Stomach (tissue), 8 donors: ENCODE measurements at regions not wholly inside any gene's neighbourhood (a gene's known extent, or its start where the extent isn't known, plus 50 kb on each side); places are given as distances from the start of the nearest gene placed in this dataset.

Experiments used
- DNase-seq, 2 donors: peaks; one replicate each; pipeline versions ENCODE4 v3.0.0 to v3.0.0-alpha.2; 2013 to 2019
- H3K27ac ChIP-seq, 5 donors: fragments of 200-600 bp in 4 of 5; sonication (generic) in 4 of 5; one replicate each; pipeline ENCODE4 v1.5.1; 2013 to 2019; ENCODE audit warnings: mild to moderate bottlenecking in 1 of 5, moderate library complexity in 1 of 5
- H3K27me3 ChIP-seq, 3 donors: fragments of 200-600 bp; sonication (generic); one replicate each; pipeline ENCODE4 v1.5.1; 2017 to 2019; ENCODE audit warnings: mixed run types in 1 of 3
- H3K36me3 ChIP-seq, 4 donors: fragments of 200-600 bp; sonication (generic); 1 replicate in 3 of 4; 2 replicates in 1 of 4; pipeline ENCODE4 v1.5.1; 2016 to 2019
- H3K4me1 ChIP-seq, 4 donors: fragments of 200-600 bp; sonication (generic); one replicate each; pipeline ENCODE4 v1.5.1; 2016 to 2019
- H3K4me3 ChIP-seq, 4 donors: fragments of 200-600 bp; sonication (generic) in 3 of 4; one replicate each; pipeline ENCODE4 v1.5.1; 2016 to 2019; ENCODE audit warnings: mild to moderate bottlenecking in 1 of 4
- H3K9me3 ChIP-seq, 4 donors: fragments of 200-600 bp; sonication (generic); one replicate each; pipeline ENCODE4 v1.5.1; 2016 to 2019
- EP300 ChIP-seq: sonication (generic); formaldehyde crosslinking; IDR thresholded peaks from one replicate; pipeline ENCODE4 v1.6.1; 2017; ENCODE audit warnings: antibody characterized with exemption
- POLR2A ChIP-seq, 4 donors: fragments of 450-650 bp; IDR thresholded peaks; one replicate each; pipeline ENCODE4 v1.6.1; 2016; ENCODE audit warnings: antibody characterized with exemption in 4 of 4, control low read depth in 2 of 4, mild to moderate bottlenecking in 1 of 4, moderate library complexity in 1 of 4
- POLR2AphosphoS5 ChIP-seq, 3 donors: sonication (generic); formaldehyde crosslinking; IDR thresholded peaks; one replicate each; pipeline ENCODE4 v1.6.1; 2016; ENCODE audit warnings: antibody characterized with exemption in 3 of 3
- WGBS, 5 donors: extraction: QIAGEN DNeasy Blood & Tissue Kit in 3 of 5; methylation state at CpG; one replicate each; pipeline versions ENCODE4 v1.1.5 to v1.1.7; 2013 to 2018; 5-methylcytosine and 5-hydroxymethylcytosine counted together
- intact Hi-C: fragments of 100-400 bp; cut with DNase I; formaldehyde crosslinking; loops from one replicate; pipeline ENCODE4 v1.15.1; 2023; ENCODE audit warnings: low total_unique reads
- TF ChIP-seq, protein P1 (sequence below), 7 experiments: fragments of 450-650 bp in 4 of 7; fragments of 200-600 bp in 3 of 7; sonication (generic) in 3 of 7; IDR thresholded peaks; one replicate each; pipeline ENCODE4 v1.5.1; 2016 to 2019; ENCODE audit warnings: antibody characterized with exemption in 7 of 7, control low read depth in 2 of 7, mild to moderate bottlenecking in 1 of 7
- donor health status: healthy with polysubstance abuse.
- donor health status: Bipolar disorder and iron deficiency.
- donor health status: healthy.

DNA sequence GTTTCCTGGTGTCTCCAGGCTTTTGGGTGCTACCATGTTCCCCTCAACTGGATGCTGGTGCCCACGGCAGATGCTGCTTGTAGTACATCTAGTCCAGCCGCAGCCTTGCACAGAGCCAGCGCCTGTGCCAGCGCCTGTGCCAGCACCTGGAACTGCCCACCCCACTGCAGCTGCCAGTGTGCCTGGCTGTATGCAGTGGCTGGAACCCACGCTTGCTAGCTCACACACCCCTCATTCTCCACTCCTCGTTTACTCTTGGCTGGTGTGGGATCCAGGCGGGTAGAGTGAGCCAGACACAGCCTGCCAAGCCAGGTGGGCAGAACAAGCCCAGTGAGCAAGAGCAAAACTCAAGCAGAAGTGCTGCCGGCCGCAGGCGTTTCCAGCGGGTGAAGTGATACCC lies 428.6 kb downstream of the SLITRK1 start:
- Histone ChIP-seq H3K4me1 (no peaks in the 10 kb centered on the region), H3K27me3 (no peaks in the 10 kb centered on the region), H3K27ac (no peak overlapping the region), H3K36me3 (no peaks in the 10 kb centered on the region), H3K4me3 (no peak overlapping the region), H3K9me3 (peaks cover 0 to 31% (median 9%) of the 10 kb centered on the region in 4 donors)
- 89 to 95% (median 93%) methylated on average over 10 to 11 of the region's 11 CpGs for WGBS, 5 donors
- TF ChIP-seq EP300 (no peak), POLR2AphosphoS5 (IDR thresholded peaks at IDR 0.05) (no peak), POLR2A (IDR thresholded peaks at IDR 0.05) (no peak)
- TF ChIP-seq, protein P1, sequence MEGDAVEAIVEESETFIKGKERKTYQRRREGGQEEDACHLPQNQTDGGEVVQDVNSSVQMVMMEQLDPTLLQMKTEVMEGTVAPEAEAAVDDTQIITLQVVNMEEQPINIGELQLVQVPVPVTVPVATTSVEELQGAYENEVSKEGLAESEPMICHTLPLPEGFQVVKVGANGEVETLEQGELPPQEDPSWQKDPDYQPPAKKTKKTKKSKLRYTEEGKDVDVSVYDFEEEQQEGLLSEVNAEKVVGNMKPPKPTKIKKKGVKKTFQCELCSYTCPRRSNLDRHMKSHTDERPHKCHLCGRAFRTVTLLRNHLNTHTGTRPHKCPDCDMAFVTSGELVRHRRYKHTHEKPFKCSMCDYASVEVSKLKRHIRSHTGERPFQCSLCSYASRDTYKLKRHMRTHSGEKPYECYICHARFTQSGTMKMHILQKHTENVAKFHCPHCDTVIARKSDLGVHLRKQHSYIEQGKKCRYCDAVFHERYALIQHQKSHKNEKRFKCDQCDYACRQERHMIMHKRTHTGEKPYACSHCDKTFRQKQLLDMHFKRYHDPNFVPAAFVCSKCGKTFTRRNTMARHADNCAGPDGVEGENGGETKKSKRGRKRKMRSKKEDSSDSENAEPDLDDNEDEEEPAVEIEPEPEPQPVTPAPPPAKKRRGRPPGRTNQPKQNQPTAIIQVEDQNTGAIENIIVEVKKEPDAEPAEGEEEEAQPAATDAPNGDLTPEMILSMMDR (IDR thresholded peaks at IDR 0.05) = no peak
- DNase-seq = no peak
- intact Hi-C loops = no loop called here

DNA sequence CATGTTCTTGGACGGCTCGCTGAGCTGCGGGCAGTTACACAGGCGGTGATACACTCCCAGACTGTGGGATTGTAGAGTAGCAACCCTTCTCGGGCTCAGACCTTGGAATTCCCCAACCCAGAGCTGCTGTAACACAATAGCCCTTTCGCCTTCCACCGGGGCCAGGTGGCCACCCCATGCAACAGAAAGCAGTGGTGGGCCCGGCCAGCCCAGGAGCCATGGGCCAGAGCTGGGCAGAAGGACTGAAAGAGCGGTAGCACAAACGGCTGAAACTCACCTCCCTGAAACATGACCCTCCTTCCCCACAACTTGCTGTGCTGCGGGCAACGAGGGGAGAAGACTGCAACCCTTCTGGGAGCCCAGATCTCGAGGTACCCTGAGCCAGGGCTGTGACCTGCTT lies 429.0 kb downstream of the SLITRK1 start:
- H3K4me3 ChIP-seq = no peak overlapping the region
- H3K27me3 ChIP-seq = no peaks in the 10 kb centered on the region
- WGBS, 5 donors = 81 to 96% (median 90%) methylated on average over 9 to 13 of the region's 13 CpGs
- H3K4me1 ChIP-seq = no peaks in the 10 kb centered on the region
- TF ChIP-seq POLR2AphosphoS5 (IDR thresholded peaks at IDR 0.05) (no peak), POLR2A (IDR thresholded peaks at IDR 0.05) (no peak), EP300 (no peak)
- TF ChIP-seq, protein P1 (IDR thresholded peaks at IDR 0.05) = no peak
- no peaks in the 10 kb centered on the region for H3K36me3 ChIP-seq
- intact Hi-C loops = no loop called here
- H3K9me3 ChIP-seq = peaks cover 0 to 31% (median 9%) of the 10 kb centered on the region in 4 donors
- no peak overlapping the region for H3K27ac ChIP-seq
- DNase-seq = no peak

DNA sequence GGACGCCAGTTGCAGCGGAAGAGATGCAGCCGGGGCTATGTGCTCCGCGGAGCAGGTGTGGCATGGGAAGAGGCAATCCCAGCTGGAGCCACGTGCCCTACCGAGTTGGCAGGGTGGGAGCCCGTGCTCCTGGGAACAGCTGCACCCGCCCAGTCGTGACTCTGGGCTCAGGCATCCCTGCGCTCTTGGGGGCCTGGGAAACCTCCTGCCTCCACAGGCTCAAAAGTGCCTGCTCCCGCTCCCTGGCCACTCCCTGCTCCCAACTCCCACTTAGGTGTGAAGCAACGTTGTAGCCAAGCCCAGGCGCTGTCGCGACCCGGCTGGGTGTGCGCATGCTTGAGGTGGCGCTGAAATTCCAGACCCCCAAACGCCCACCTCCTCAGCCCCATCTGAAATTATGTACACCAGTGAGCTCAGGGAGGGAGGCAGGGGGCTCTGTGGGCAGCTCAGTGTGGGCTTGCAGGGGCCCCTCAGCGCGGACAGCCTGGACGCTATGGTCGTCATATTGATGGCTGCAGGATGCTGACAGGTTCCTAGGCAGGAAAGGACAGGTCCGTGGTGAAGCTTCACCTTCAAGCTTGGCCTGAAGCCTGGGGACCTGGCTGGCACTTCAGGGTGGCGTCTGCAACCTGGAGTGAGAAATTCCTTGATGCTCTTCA lies 429.9 kb downstream of the SLITRK1 start:
- H3K4me1 ChIP-seq = no peaks in the 10 kb centered on the region
- H3K4me3 ChIP-seq = no peak overlapping the region
- TF ChIP-seq EP300 (no peak), POLR2AphosphoS5 (IDR thresholded peaks at IDR 0.05) (no peak), POLR2A (IDR thresholded peaks at IDR 0.05) (no peak)
- TF ChIP-seq, protein P1 (IDR thresholded peaks at IDR 0.05) = no peak
- no peak overlapping the region for H3K27ac ChIP-seq
- H3K36me3 ChIP-seq = no peaks in the 10 kb centered on the region
- H3K9me3 ChIP-seq = peaks cover 0 to 28% (median 9%) of the 10 kb centered on the region in 4 donors
- WGBS, 5 donors = 92 to 96% (median 93%) methylated on average over 24 to 26 of the region's 26 CpGs
- DNase-seq = no peak
- intact Hi-C loops = no loop called here
- H3K27me3 ChIP-seq = no peaks in the 10 kb centered on the region

DNA sequence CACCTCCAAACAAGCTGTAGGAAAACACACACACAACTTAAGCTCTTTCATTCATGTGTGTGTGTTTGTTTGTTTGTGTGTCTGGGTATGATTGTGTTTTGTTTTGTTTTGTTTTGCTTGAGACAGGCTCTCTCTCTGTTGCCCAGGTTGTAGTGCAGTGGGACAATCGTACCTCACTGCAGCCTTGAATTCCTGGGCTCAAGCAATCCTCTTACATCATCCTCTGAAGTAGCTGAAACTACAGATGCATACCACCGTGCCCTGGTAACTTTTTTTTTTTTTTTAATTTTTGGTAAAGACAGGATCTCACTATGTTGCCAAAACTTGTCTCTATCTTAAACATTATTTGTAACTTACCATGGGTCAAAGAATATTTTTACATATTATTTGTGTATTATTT lies 431.7 kb downstream of the SLITRK1 start:
- Histone ChIP-seq H3K27me3 (no peaks in the 10 kb centered on the region), H3K27ac (no peak overlapping the region), H3K4me1 (no peaks in the 10 kb centered on the region), H3K36me3 (no peaks in the 10 kb centered on the region), H3K9me3 (peaks cover 0 to 29% (median 9%) of the 10 kb centered on the region in 4 donors), H3K4me3 (no peak overlapping the region)
- 53 to 72% (median 64%) methylated on average over 2 of the region's 2 CpGs for WGBS, 5 donors
- intact Hi-C loops = no loop called here
- no peak for DNase-seq
- TF ChIP-seq POLR2A (IDR thresholded peaks at IDR 0.05) = no peak
- TF ChIP-seq, protein P1 (IDR thresholded peaks at IDR 0.05) = no peak
- no peak for TF ChIP-seq POLR2AphosphoS5 (IDR thresholded peaks at IDR 0.05)
- no peak for TF ChIP-seq EP300
